OCI-LY7 (cell line): ENCODE measurements at regions not wholly inside any gene's neighbourhood (a gene's known extent, or its start where the extent isn't known, plus 50 kb on each side); places are given as distances from the start of the nearest gene placed in this dataset.

ENCODE experiments used
- BruUV-seq: library from RNA; stranded (reverse); fragments of 400-500 nt; replicated peaks from 2 replicates; lab custom pipeline; 2021; lab: Mats Ljungman, UMichigan
- CTCF ChIA-PET: fragments of 300-600 bp; sonication (Branson Sonifier 250); formaldehyde crosslinking; loops from one replicate; lab custom pipeline; 2022; ENCODE audit warnings: antibody characterized with exemption; ENCODE audit not compliant: unreplicated experiment; lab: Charles Lee
- POLR2A ChIA-PET: fragments of 300-600 bp; sonication (Branson Sonifier 250); formaldehyde crosslinking; loops from one replicate; lab custom pipeline; 2022; ENCODE audit warnings: antibody characterized with exemption; lab: Charles Lee
- DNase-seq: peaks from one replicate; pipeline ENCODE4 v3.0.0-alpha.2; 2015; ENCODE audit warnings: low spot score
- H2AFZ ChIP-seq: fragments of 200-600 bp; sonication (generic), shearing (Covaris generic); 2 replicates; pipeline ENCODE4 v1.6.1; 2014; ENCODE audit warnings: mild to moderate bottlenecking, antibody characterized with exemption, low read length, moderate library complexity
- H3K27ac ChIP-seq: fragments of 200-600 bp; sonication (generic); 2 replicates; pipeline ENCODE4 v1.5.1; 2014; ENCODE audit warnings: mixed run types, low read depth, mild to moderate bottlenecking, moderate library complexity, low read length, inconsistent platforms; ENCODE audit not compliant: poor library complexity, severe bottlenecking
- H3K36me3 ChIP-seq: fragments of 200-600 bp; sonication (generic); 2 replicates; pipeline ENCODE4 v1.6.1; 2014; ENCODE audit warnings: mild to moderate bottlenecking, antibody characterized with exemption, low read length, moderate library complexity, mixed read lengths; ENCODE audit not compliant: insufficient read depth
- H3K4me1 ChIP-seq: fragments of 200-600 bp; sonication (generic); 2 replicates; pipeline ENCODE4 v1.5.1; 2014; ENCODE audit warnings: mild to moderate bottlenecking, low read length; ENCODE audit not compliant: insufficient read depth, poor library complexity, severe bottlenecking
- H3K4me2 ChIP-seq: fragments of 200-600 bp; sonication (generic); 2 replicates; pipeline ENCODE4 v1.6.1; 2014; ENCODE audit warnings: mild to moderate bottlenecking, low read length
- H3K4me3 ChIP-seq: fragments of 200-600 bp; sonication (generic); 2 replicates; pipeline ENCODE4 v1.5.1; 2014; ENCODE audit warnings: mild to moderate bottlenecking, low read depth, low read length; ENCODE audit not compliant: poor library complexity, severe bottlenecking
- H3K79me2 ChIP-seq: fragments of 200-600 bp; sonication (generic); 2 replicates; pipeline ENCODE4 v1.6.1; 2016; ENCODE audit warnings: low read depth, mild to moderate bottlenecking, low read length, moderate library complexity, mixed read lengths; ENCODE audit not compliant: insufficient read depth
- H3K9me2 ChIP-seq: fragments of 200-600 bp; sonication (generic); 2 replicates; pipeline ENCODE4 v1.6.1; 2016; ENCODE audit warnings: mild to moderate bottlenecking, low read length, mixed read lengths; ENCODE audit not compliant: insufficient read depth
- H3K9me3 ChIP-seq: fragments of 200-600 bp; sonication (generic); 2 replicates; pipeline ENCODE4 v1.6.1; 2014; ENCODE audit warnings: mild to moderate bottlenecking, mixed run types, low read length, mixed read lengths
- H4K20me1 ChIP-seq: fragments of 200-600 bp; sonication (generic); 2 replicates; pipeline ENCODE4 v1.6.1; 2014; ENCODE audit warnings: mild to moderate bottlenecking, antibody characterized with exemption, low read length, moderate library complexity, mixed read lengths; ENCODE audit not compliant: insufficient read depth
- EZH2phosphoT487 ChIP-seq: fragments of 200-600 bp; sonication (generic); IDR thresholded peaks from 2 replicates; pipeline ENCODE4 v1.6.1; 2018; ENCODE audit warnings: low read depth, borderline replicate concordance, mild to moderate bottlenecking, mixed run types, antibody characterized with exemption, low read length, moderate library complexity, mixed read lengths
- intact Hi-C: fragments of 100-400 bp; cut with micrococcal nuclease; formaldehyde crosslinking; loops from one replicate; pipeline ENCODE4 v1.10.0; 2022; ENCODE audit not compliant: unreplicated experiment
- TF ChIP-seq, protein P1 (sequence below): fragments of 200-600 bp; sonication (generic); conservative IDR thresholded peaks from 2 replicates; pipeline ENCODE4 v1.5.1; 2014; ENCODE audit warnings: mild to moderate bottlenecking, antibody characterized with exemption, low read length, moderate library complexity, mixed read lengths

DNA sequence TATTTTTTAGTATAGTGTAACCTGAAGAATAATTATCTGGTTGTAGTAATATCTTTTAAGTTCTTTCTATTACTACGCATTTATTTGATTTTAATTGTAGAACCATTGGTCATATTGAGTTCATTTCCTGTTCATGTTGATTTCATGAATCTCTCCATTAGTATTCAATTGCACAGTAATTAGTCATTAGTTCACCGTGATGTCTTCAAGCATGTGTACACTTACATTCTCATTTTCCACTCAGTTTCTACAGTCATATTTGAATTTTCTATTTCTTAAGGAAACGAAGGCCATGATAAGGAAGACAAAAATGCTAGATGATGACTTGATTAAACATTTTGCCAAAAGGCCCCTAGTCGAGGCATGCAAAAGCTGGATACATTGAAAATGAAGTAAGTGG is 333.7 kb upstream of the FANCL start:
- ChIA-PET CTCF (no interaction called here), POLR2A (no interaction called here)
- BruUV-seq = no TSS peak
- DNase-seq = no peak
- no peaks in the 10 kb centered on the region for H3K79me2 ChIP-seq
- TF ChIP-seq, protein P1, sequence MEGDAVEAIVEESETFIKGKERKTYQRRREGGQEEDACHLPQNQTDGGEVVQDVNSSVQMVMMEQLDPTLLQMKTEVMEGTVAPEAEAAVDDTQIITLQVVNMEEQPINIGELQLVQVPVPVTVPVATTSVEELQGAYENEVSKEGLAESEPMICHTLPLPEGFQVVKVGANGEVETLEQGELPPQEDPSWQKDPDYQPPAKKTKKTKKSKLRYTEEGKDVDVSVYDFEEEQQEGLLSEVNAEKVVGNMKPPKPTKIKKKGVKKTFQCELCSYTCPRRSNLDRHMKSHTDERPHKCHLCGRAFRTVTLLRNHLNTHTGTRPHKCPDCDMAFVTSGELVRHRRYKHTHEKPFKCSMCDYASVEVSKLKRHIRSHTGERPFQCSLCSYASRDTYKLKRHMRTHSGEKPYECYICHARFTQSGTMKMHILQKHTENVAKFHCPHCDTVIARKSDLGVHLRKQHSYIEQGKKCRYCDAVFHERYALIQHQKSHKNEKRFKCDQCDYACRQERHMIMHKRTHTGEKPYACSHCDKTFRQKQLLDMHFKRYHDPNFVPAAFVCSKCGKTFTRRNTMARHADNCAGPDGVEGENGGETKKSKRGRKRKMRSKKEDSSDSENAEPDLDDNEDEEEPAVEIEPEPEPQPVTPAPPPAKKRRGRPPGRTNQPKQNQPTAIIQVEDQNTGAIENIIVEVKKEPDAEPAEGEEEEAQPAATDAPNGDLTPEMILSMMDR = no peak
- no peak for TF ChIP-seq EZH2phosphoT487
- no peak overlapping the region for H3K27ac ChIP-seq
- no peaks in the 10 kb centered on the region for H3K4me1 ChIP-seq
- H3K9me2 ChIP-seq = no peaks in the 10 kb centered on the region
- H3K9me3 ChIP-seq = no peaks in the 10 kb centered on the region
- no peaks in the 10 kb centered on the region for H3K36me3 ChIP-seq
- H3K4me2 ChIP-seq = no peak overlapping the region
- intact Hi-C loops = no loop called here
- H2AFZ ChIP-seq = no peak overlapping the region
- H3K4me3 ChIP-seq = no peak overlapping the region
- H4K20me1 ChIP-seq = no peaks in the 10 kb centered on the region

DNA sequence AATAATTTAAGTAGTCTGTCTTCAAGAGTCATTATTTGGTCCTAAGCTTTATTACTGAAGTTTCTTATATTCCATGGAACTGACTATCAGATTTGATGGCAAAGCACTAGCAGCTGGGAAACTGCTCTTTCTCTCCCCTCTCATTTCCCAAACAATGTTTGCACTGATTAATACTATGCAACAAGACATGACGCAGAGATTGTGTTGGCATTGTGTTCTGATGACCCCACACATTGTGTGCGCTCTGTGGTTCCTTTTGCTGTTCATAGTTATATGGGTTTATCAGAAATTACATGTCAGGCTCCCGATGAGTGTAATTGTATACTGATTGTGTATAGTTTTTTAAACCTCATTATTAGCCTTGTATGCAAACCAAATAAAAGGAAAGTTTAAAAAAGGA is 331.6 kb upstream of the FANCL start:
- intact Hi-C loops = no loop called here
- Histone ChIP-seq H3K79me2 (no peaks in the 10 kb centered on the region), H3K4me3 (no peak overlapping the region), H3K4me2 (no peak overlapping the region), H3K27ac (no peak overlapping the region), H4K20me1 (no peaks in the 10 kb centered on the region), H2AFZ (no peak overlapping the region), H3K4me1 (no peaks in the 10 kb centered on the region), H3K36me3 (no peaks in the 10 kb centered on the region), H3K9me2 (no peaks in the 10 kb centered on the region), H3K9me3 (no peaks in the 10 kb centered on the region)
- no TSS peak for BruUV-seq
- no peak for TF ChIP-seq EZH2phosphoT487
- TF ChIP-seq, protein P1 = no peak
- POLR2A ChIA-PET = interaction anchor here (0.5 to 0.7 kb wide), 2 partner anchors 18 to 733 kb away, joined by 3 to 5 read pairs; no protein-coding TSS in a partner anchor
- CTCF ChIA-PET = no interaction called here
- no peak for DNase-seq

DNA sequence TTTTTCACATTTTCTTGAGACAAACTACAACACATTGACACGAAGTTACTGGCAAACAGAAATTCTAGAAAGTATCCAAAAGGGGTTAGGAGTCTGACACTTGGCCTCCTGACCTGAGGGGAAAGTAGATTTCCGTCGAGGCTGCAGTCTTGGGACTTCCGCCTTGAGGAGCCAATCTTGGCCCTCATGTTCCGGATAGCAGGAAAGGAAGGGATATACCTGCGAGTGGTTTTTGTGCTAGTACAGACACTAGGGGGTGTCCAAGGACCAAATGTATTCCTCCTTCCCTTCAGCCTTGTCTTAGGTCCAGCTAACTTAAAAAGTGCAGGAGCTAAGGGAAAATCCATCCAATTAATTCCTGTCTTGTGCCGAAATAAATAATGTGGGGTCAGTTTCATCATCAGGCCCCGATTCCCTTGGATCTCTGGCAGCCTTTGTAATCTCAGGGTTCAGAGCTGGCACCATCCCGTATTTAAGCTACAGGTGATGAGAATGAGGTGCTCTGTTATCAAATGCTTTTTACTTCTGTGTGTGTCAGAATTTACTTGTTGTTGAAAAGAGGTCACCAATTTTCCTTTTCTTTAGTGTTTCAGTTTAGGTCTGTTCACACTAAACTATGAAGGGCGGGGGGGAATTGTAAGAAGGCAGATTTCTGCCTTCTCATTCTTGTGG is 330.2 kb upstream of the FANCL start:
- Histone ChIP-seq H3K9me3 (no peaks in the 10 kb centered on the region), H3K79me2 (no peaks in the 10 kb centered on the region), H3K36me3 (no peaks in the 10 kb centered on the region), H3K9me2 (no peaks in the 10 kb centered on the region), H3K27ac (no peak overlapping the region), H3K4me3 (no peak overlapping the region), H3K4me1 (no peaks in the 10 kb centered on the region), H2AFZ (peak overlapping the region; percentile 19; the same call in 1 of the 2 replicates), H4K20me1 (no peaks in the 10 kb centered on the region), H3K4me2 (no peak overlapping the region)
- CTCF ChIA-PET = no interaction called here
- no TSS peak for BruUV-seq
- TF ChIP-seq EZH2phosphoT487 = no peak
- TF ChIP-seq, protein P1 = peak; percentile 75
- intact Hi-C loops = no loop called here
- POLR2A ChIA-PET = no interaction called here
- DNase-seq = peak; percentile 43
